ENCODE measurements at regions not wholly inside any gene's neighbourhood (a gene's known extent, or its start where the extent isn't known, plus 50 kb on each side); places are given as distances from the start of the nearest gene placed in this dataset.
"Not testable (repeated sequence)": the region's sequence is repeated elsewhere in the genome, so short reads cannot be mapped to it uniquely, and the experiment has no call there.

DNA sequence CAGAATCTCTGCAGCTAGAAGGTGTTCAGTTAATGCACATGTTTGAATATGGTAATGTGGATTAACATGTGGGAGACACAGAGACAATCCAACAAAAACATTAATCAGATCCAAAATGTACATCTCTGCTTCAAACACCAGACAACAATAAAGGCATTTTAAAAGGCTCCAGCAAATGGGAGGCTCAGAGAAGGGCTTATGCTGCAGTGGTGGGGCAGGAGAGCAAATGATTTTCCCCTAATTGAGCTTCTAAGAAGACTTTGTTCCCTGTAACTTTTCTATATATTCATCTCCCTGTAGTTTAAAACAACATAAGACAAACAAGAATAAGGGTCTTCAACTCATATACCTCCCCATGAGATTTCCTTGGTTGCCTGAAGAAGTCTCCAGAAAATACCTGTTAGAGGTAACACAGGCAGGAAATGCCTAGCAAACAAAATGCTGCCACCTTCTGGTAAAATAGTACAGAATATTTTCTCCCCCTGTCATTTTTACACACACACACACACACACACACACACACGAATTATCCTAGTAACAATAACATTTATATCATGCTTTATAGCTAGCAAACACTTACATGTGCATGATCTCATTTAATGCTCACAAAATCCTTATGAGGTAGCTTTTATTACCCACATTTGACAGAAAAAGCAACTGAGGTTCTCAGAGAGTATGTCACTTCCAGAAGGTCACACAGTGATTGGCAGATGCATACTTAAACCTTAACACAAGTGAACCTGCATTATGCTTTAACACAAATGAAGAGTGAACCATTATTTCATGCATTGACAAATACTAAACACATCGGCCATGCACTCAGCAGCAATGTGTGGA lies 123.4 kb upstream of the MB21D2 start:
- in situ Hi-C loops (cut with MboI; ENCODE audit: low sequenced_read_pairs): loop anchor here (10.0 kb wide), 1 partner anchor 226 kb away; no protein-coding TSS in a partner anchor

DNA sequence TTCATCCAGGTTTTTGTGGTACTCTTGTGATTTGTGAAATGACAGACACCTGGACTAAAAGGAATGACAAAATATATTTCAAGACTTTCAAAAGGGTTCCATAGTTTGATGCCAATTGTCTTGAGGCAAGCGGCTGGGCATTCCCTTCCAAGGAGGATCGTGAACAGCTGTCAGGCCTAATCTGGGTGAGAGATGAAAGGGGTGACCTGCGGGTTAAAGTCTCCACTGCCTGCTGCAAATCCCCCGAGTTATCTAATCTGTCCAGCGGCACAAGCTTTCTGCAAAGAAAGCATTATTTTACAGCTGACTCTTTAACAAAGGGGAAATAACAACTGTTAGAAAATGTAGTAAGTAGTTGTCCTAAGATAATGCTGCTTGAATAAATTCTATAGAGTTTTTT lies 128.7 kb upstream of the MB21D2 start:
- in situ Hi-C loops (cut with MboI; ENCODE audit: low sequenced_read_pairs): loop anchor here (10.0 kb wide), 1 partner anchor 232 kb away; no protein-coding TSS in a partner anchor

DNA sequence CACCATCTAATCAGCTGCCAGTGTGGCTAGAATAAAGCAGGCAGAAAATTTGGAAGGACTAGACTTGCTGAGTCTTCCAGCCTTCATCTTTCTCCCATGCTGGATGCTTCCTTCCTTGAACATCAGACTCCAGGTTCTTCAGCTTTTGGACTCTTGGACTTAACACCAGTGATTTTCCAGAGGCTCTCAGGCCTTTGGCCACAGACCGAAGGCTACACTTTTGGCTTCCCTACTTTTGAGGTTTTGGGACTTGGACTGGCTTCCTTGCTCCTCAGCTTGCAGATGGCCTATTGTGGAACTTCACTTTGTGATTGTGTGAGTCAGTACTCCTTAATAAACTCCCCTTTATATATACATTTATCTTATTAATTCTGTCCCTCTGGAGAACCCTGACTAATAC lies 129.8 kb upstream of the MB21D2 start:
- in situ Hi-C loops (cut with MboI; ENCODE audit: low sequenced_read_pairs): loop anchor here (10.0 kb wide), 1 partner anchor 233 kb away; no protein-coding TSS in a partner anchor

DNA sequence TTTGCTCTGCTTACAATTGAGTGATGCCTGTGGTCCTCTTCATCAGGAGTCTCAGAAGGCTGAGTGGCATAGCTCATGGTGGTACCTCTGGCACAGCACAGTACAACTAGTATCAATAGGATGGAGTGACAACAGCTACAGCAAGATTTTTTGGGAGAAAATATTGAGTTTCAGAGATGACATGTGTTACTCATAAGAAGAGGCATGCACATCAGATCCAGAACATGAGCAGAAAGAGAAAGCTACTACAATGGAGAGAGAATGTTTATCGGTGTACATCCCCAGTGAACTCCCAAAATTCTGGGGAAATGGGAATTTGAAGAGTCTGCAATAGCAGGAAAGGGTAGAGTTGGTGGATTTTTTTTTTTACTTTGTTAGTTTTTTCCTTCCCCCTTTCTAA lies 130.5 kb upstream of the MB21D2 start:
- in situ Hi-C loops (cut with MboI; ENCODE audit: low sequenced_read_pairs): loop anchor here (10.0 kb wide), 1 partner anchor 233 kb away; no protein-coding TSS in a partner anchor

DNA sequence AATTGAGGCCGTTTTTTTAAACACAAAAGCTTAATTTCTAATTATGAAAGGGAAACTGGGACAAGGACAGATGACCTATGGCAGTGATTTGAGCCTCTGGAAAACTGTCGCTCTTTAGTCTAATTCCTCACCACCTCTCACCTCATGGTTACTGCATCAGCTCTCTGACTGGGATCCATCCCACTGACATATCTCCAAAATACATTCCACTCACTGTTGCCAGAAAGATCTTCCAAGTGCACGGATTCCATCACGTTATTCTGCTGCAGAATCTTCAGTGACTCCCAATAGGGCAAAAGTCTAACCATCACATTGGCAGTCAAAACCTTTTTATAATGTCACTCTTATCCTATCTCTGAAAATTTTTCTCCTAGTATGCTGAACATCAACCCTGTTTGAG lies 132.3 kb upstream of the MB21D2 start:
- in situ Hi-C loops (cut with MboI; ENCODE audit: low sequenced_read_pairs): loop anchor here (10.0 kb wide), 1 partner anchor 235 kb away; no protein-coding TSS in a partner anchor

DNA sequence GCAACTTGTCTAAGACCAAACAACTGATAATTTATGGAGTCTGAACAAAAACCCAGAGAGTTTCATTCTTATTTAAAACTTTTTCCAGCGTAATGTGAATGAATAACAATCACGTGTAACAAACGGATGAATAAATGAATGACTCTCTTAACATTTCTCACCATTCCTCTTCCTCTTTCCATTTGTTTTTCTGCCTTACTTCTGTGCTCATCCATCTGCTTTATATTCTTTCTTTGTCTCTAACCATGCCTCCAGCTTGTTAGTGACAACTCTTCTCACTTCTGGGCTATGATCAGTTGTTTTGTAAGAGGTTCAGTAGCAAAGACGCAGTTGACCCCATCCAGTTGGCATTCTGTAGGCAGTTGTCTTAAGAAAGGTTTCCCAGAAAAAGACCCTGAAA lies 133.7 kb upstream of the MB21D2 start:
- in situ Hi-C loops (cut with MboI; ENCODE audit: low sequenced_read_pairs): no loop called here

DNA sequence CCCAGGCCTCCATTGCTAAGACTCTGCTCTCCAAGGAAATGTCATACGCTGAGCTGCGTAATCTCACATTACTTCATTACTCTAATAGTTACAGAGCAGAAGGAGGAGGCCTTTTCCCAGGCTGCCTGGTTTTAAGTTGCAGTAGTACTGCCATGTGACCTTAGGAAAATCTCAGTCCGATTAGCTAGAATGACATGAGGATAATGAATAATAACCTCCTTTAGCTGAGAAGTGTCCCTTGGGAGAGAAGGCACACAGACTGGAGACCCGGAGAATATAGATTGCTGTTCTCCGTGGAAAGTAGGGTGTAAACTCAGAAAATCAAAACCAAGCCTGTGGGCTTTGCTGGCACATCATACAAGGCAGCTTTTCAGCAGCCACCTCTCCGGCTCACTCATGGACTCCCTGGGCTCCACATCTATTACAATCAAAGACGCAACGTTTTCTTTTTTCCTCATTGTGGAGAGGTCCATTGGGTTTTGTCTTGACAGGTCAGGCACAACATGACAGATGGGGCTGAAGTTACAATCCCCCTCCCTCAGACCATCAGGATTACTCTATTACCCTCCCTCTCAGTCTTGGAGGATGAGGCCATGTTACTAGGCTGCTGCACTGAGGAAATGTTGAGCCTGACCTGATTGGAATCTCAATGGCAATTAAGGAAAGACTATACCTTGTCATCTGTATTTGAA lies 134.8 kb upstream of the MB21D2 start:
- in situ Hi-C loops (cut with MboI; ENCODE audit: low sequenced_read_pairs): no loop called here

DNA sequence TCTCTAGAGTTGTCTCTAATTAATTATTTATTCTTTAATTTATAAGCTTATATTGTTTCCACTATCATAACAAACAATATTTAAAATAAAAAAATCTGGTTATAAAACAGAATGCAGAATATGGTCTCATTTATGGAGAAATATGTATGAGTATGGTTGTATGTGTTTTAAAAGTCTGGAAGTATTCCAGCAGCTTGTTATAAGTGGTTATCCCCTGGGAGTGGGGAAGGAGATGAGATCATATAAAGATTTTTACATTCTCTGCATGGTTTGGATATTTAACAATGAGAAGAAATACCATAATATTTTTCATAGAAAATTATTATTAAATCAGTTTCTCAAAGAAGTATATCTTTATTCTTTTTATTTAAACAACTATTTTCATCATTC lies 135.4 kb upstream of the MB21D2 start:
- in situ Hi-C loops (cut with MboI; ENCODE audit: low sequenced_read_pairs): no loop called here

DNA sequence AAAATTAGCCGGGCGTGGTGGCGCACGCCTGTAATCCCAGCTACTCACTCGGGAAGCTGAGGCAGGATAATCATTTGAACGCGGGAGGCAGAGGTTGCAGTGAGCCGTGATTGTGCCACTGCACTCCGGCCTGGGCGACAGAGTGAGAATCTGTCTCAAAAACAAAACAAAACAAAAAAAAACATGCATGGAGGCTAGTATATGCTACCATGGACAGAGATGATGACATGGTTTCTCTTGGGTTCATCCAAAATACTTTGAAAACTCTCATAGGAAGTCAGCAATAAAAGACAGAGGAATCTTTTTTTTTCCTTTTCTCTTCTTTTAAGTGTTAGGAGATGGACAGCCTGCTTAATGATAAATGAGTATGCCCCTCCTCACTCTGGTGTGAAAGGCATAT lies 137.7 kb upstream of the MB21D2 start:
- in situ Hi-C loops (cut with MboI; ENCODE audit: low sequenced_read_pairs): no loop called here

DNA sequence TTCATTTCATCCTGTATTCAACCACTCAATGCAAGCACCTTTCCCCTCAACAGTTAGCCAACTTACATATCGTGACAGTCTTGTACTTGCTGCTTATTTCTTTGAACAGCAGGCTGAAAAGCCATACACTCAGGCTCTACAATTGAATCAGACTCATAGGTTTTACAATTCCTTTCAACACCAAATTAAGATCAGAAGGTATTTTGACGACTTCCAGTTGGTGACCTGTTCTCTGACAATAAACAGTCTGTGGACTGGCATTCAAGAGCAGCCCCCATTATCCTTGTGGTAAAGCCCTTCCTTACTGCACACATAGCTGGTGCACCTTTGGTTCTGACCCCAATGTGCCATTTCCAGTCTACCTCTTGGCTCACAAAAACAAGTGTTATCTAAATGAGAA lies 140.0 kb upstream of the MB21D2 start:
- in situ Hi-C loops (cut with MboI; ENCODE audit: low sequenced_read_pairs): no loop called here

DNA sequence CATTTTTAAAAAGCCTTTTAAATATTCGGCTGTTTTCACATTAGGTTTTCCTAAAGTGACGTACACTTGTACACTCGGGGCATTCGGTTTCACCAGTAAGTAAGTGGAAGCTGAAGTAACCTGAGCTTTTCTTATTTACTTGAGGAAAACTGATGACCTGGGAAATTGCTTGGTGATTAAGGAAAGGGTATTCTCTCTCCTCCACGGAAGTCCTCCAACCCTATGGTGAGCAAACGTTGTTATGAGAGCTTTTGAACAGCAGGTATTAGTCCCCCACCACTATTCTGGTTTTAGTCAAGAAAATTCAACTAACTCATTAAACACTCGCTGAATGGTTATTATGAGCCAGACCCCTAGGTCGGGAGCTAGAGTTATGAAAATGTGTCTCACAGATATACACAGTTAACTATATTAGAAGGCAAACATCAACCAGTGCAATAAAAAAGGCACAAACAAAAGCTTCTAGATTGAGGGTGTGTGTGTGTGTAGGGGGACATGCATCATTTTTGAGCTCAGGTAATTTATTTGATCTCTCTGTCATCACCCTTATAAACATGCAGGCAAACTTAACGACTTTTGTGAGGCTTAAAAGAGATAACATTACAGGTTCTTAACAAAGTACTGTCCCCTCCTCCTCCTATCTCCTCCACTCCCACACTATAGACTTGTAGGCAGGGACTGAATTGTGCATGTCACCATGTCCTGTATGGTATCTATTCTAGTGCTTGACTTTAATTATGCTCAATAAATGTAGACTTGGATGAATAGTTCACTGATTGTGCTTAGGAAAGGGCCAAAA lies 143.3 kb upstream of the MB21D2 start:
- in situ Hi-C loops (cut with MboI; ENCODE audit: low sequenced_read_pairs): no loop called here

DNA sequence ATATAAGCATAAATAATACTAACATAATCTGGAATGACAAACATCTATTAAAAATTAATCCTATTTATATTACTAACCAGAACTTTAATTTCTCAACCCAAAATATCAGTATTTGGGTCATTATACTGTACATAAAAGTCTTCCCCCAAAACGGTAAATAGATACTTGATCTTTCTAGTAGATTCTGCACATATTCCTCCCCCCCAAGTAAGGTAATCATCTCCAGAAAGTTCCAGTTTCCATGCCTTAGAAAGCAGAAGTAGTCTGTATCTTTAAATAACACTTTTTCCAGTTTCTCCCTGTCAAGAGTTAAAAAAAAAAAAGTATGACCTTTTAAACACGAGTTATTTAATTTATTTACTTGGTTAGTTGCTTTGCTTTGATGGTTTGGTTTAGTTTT lies 150.7 kb upstream of the MB21D2 start:
- in situ Hi-C loops (cut with MboI; ENCODE audit: low sequenced_read_pairs): no loop called here

DNA sequence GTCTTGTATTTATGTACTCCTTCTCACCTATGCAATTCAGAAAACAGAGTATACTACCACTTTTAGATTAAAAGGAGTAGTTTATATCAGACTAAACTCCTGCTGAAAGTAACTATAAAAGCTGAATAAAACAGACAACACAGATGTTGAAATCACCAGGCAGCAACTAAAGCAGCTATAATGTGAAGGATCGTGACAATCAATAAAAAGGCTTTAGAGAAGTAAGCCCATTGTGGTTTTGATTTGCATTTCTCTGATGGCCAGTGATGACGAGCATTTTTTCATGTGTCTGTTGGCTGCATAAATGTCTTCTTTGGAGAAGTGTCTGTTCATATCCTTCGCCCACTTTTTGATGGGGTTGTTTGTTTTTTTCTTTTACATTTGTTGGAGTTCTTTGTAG lies 152.1 kb upstream of the MB21D2 start:
- in situ Hi-C loops (cut with MboI; ENCODE audit: low sequenced_read_pairs): not testable (repeated sequence)

DNA sequence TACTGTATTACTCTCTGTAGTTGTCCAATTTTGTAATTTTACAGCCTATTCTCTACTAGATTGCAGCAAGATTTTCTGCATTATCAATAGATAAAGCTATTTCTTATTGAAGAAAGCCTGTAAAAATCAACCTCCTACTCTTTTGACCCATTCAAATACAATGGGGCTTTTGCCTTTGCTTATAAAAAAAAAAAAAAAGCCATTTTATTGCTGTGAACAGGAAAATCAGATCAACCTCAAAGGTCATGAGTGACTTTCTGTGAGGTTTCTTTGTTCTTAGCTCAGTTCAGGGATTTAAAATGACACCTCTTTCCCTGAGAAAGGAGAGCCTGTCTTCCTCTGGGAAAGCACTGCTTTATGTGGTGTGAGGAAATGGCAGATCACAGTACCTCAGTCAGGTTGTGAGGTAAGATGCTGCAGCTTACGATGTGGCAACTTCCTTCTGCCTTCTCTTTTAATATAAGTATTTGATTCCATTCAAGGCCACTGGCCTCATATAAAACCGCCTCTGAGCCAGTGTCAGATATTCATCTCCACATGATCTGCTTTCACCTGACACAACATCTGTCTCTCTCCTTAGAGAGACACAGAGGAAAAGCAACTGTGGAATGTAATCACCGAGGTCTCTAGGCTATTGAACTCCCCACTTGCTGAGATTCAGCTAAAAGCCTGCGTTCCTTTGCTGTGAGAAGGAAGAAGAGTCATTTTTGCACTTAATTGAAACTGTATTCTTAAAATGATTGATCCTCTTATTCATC lies 161.5 kb upstream of the MB21D2 start:
- in situ Hi-C loops (cut with MboI; ENCODE audit: low sequenced_read_pairs): no loop called here

DNA sequence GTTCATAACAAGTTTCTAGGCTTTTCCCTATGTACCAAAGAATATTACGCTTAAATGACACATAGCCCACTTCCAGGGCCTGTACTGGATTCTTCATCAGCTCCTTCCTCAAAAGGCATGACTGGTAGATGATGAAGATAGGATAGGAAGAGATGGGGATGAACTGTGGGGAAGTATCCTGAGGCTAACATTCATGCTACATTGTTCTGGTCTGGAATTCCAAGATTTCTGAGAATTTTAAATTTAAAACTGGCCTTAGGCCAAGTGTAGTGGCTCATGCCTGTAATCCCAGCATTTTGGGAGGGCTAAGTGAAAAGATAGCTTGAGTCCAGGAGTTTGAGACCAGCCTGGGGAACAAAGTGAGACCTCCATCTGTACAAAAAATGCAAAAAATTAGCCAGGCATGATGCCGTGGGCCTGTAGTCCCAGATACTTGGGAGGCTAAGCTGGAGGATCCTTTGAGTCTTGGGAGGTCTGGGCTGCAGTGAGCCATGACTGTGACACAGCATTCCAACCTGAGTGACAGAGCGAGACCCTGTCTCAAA lies 160.1 kb upstream of the PLAAT1 start:
- in situ Hi-C loops (cut with MboI; ENCODE audit: low sequenced_read_pairs): no loop called here

DNA sequence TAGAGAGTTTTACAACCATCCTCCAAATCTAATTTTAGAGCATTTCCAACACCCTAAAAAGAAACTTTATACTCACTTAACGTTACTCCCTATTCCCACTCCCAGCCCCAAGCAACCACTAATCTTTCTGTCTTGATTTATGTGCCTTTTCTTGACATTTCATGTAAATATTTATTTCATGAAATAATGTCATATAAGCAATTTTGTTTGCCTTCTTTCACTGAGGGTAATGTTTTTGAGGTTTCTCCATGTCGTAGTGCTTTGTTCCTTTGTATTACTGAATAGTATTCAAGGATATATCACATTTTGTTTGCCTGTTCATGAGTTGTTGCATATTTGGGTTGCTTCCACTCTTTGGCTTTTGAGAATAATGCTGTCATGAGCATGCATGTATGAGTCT lies 155.4 kb upstream of the PLAAT1 start:
- in situ Hi-C loops (cut with MboI; ENCODE audit: low sequenced_read_pairs): no loop called here

DNA sequence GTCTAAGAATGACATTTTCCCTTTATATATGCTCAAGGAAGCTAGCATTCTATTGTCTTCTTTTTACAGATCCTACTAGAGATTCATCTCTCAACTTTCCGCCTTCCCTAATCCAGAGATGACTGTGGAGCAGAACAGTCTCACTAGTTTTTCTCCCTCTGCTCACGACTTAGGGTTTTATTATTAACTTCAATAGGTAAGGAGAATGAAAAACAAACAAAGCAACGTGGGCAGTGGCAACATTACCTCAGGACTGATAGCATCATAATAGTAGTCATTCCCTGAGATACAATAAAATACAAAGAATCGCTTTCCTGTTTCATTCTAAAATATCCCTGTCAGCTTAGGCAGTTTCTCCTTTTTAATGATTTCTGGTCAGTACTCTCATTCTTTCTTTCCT lies 154.3 kb upstream of the PLAAT1 start:
- in situ Hi-C loops (cut with MboI; ENCODE audit: low sequenced_read_pairs): no loop called here

DNA sequence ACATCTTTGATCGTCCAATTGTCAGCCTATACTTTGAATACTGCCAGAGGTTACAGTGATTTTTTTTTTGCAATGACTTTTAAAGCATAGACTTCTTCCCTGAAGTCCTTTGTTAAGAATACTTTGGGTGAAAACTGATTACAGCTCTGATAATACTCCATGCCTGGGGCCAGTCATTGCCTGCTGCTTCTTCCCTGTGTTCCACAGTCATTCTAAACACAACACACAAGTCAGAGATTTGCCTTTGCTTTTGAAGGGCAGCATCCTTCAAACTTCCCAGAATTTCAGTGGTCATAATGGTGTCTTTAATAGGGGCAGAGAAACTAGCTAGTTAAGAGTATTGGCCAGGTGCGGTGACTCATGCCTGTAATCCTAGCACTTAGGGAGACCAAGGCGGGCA lies 153.7 kb upstream of the PLAAT1 start:
- in situ Hi-C loops (cut with MboI; ENCODE audit: low sequenced_read_pairs): no loop called here

DNA sequence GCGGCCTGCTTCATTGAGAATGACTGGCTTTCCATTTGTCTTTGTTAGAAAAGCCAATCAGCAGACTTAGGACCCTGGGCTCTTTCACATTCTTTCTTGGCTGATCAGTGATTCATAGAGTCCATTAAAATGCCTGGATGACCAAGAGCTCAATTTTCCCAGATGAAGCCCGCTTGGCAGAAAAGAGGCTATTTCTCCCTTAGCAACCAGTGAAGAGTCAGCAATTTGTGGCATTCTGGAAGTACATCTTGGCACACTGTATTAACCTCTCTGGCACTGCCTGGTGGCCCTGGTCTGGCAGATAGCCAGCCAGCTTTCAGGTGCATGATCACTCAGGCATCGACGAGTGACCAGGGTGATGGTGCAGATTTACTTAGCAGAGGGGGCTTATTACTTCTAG lies 145.7 kb upstream of the PLAAT1 start:
- in situ Hi-C loops (cut with MboI; ENCODE audit: low sequenced_read_pairs): no loop called here

DNA sequence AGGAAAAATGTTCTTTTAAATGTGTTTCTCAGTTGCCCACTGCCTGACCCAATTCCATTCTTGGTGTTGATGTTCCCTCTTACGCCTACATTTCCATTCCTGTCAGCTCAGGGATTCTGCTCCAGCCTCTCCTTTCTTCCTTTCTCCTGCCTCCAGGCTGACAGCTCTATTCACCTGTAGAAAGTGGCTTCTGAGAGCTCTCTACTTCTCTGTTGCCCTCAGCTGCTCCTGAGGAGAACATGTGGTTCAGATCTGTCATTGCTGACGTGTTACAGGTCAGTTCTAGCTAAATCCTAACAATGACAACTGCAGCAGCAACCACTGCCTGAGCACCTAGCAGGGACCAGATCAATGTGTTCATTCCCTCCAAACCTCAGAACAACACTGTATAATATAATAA lies 144.9 kb upstream of the PLAAT1 start:
- in situ Hi-C loops (cut with MboI; ENCODE audit: low sequenced_read_pairs): no loop called here
